ENCODE measurements at regions not wholly inside any gene's neighbourhood (a gene's known extent, or its start where the extent isn't known, plus 50 kb on each side); places are given as distances from the start of the nearest gene placed in this dataset.
"Not testable (repeated sequence)": the region's sequence is repeated elsewhere in the genome, so short reads cannot be mapped to it uniquely, and the experiment has no call there.

GRCh38 chr9:126053913-126054312 lies 272.7 kb upstream of the MVB12B start:
- DNase-seq (no peak), ATAC-seq (no peak)
- intact Hi-C loops (cut with DNase I, micrococcal nuclease), result no loop called here

GRCh38 chr9:126055381-126055985 lies 271.1 kb upstream of the MVB12B start:
- no peak for ATAC-seq

GRCh38 chr9:126056312-126057021 lies 270.2 kb upstream of the MVB12B start:
- ATAC-seq (no peak), DNase-seq (no peak)
- intact Hi-C loops (cut with DNase I, micrococcal nuclease), result no loop called here

More at GRCh38 chr9:126055381-126055985, 271.1 kb upstream of the MVB12B start:
- DNase-seq, result no peak
- intact Hi-C loops (cut with DNase I, micrococcal nuclease), result no loop called here

- intact Hi-C loops (cut with DNase I, micrococcal nuclease), result no loop called here
- DNase-seq (no peak), ATAC-seq (no peak)
These were observed 269.4 kb upstream of the MVB12B start for GRCh38 chr9:126057121-126057825.

GRCh38 chr9:126058011-126058531 lies 268.6 kb upstream of the MVB12B start:
- ATAC-seq (no peak), DNase-seq (no peak)
- intact Hi-C loops (cut with DNase I, micrococcal nuclease), result no loop called here

- no peak for ATAC-seq
- intact Hi-C loops (cut with DNase I, micrococcal nuclease), result no loop called here
- DNase-seq, result no peak
These were observed 268.0 kb upstream of the MVB12B start for GRCh38 chr9:126058591-126058990.

- intact Hi-C loops (cut with DNase I, micrococcal nuclease), result no loop called here
- ATAC-seq, result no peak
- DNase-seq, result no peak
These were observed 265.1 kb upstream of the MVB12B start for GRCh38 chr9:126061575-126061974.

- DNase-seq, result no peak
- no peak for ATAC-seq
- intact Hi-C loops (cut with DNase I, micrococcal nuclease), result no loop called here
These were observed 264.3 kb upstream of the MVB12B start for GRCh38 chr9:126062158-126062886.

GRCh38 chr9:126063326-126063725 lies 263.3 kb upstream of the MVB12B start:
- ATAC-seq (no peak), DNase-seq (no peak)
- intact Hi-C loops (cut with DNase I, micrococcal nuclease), result no loop called here

GRCh38 chr9:126066131-126066530 lies 260.5 kb upstream of the MVB12B start:
- intact Hi-C loops (cut with DNase I, micrococcal nuclease), result no loop called here
- no peak for DNase-seq
- ATAC-seq, result no peak

- DNase-seq, result no peak
- no peak for ATAC-seq
- intact Hi-C loops (cut with DNase I, micrococcal nuclease), result no loop called here
These were observed 259.4 kb upstream of the MVB12B start for GRCh38 chr9:126067031-126067734.

- intact Hi-C loops (cut with DNase I, micrococcal nuclease), result no loop called here
- DNase-seq (no peak), ATAC-seq (no peak)
These were observed 257.9 kb upstream of the MVB12B start for GRCh38 chr9:126068534-126069230.

- ATAC-seq (no peak), DNase-seq (no peak)
- intact Hi-C loops (cut with DNase I, micrococcal nuclease), result no loop called here
These were observed 257.2 kb upstream of the MVB12B start for GRCh38 chr9:126069400-126069955.

GRCh38 chr9:126070058-126070655 lies 256.5 kb upstream of the MVB12B start:
- DNase-seq (no peak), ATAC-seq (no peak)
- intact Hi-C loops (cut with DNase I, micrococcal nuclease), result no loop called here

- DNase-seq (no peak), ATAC-seq (no peak)
- intact Hi-C loops (cut with DNase I, micrococcal nuclease), result no loop called here
These were observed 255.4 kb upstream of the MVB12B start for GRCh38 chr9:126071076-126071750.

- DNase-seq; ATAC-seq; intact Hi-C loops (cut with DNase I, micrococcal nuclease): not testable (repeated sequence)
These were observed 249.0 kb upstream of the MVB12B start for GRCh38 chr9:126077656-126078055.

GRCh38 chr9:126080641-126081040 lies 246.0 kb upstream of the MVB12B start:
- intact Hi-C loops (cut with DNase I, micrococcal nuclease), result no loop called here
- ATAC-seq, result no peak
- DNase-seq, result no peak
